ENCODE measurements at regions not wholly inside any gene's neighbourhood (a gene's known extent, or its start where the extent isn't known, plus 50 kb on each side); places are given as distances from the start of the nearest gene placed in this dataset.

- DNase-seq, result no peak
These were observed 72.9 kb upstream of the C14orf180 start for GRCh38 chr14:104506461-104507253.

- DNase-seq, result no peak
These were observed 72.1 kb upstream of the C14orf180 start for GRCh38 chr14:104507443-104507842.

- DNase-seq, result no peak
These were observed 69.9 kb upstream of the C14orf180 start for GRCh38 chr14:104509673-104510072.

DNA sequence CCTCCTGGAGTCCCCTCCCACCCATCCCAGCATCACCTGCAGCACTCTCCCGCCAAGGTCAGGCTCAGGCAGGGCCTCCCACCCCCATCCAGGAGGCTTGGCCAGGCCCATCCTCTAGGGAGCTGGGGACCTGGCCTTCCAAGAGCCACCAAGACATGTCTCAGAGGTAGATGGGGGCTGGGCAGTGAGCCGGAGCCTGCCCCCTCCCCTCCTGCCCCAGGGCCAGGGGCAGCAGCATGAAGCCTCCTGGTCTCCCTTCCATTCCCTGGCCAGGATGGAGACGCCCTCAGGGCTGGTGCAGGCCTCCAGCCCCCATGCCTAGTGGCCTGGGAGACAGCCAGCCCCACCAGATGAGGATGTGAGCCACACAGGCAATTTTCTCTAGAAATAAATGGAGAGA is 69.3 kb upstream of the C14orf180 start:
- no peak for DNase-seq

- DNase-seq, result no peak
These were observed 68.6 kb upstream of the C14orf180 start for GRCh38 chr14:104510794-104511611.

GRCh38 chr14:104512061-104512460 is 67.5 kb upstream of the C14orf180 start:
- no peak for DNase-seq

GRCh38 chr14:104512771-104513640 is 66.6 kb upstream of the C14orf180 start:
- no peak for DNase-seq

DNA sequence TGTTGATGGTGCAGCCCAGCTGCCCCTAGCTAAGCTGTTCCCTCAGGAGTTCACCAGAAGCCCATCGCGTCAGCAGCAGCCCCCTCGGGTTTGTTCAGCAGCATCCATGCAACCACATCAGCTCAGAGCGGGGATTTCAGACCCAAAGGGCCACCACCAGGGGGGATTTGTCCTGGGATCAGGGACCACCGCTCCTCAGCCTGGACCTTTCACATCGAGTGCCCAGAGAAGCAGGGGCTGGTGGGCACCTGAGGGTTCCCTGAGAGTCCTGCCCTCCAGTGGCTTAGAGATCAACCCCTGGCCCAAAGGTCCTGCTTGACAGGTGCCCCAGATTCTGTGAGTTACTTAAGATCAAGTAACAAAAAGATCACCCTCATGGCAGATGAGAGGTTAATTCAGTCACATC is 65.9 kb upstream of the C14orf180 start:
- DNase-seq, result no peak

DNA sequence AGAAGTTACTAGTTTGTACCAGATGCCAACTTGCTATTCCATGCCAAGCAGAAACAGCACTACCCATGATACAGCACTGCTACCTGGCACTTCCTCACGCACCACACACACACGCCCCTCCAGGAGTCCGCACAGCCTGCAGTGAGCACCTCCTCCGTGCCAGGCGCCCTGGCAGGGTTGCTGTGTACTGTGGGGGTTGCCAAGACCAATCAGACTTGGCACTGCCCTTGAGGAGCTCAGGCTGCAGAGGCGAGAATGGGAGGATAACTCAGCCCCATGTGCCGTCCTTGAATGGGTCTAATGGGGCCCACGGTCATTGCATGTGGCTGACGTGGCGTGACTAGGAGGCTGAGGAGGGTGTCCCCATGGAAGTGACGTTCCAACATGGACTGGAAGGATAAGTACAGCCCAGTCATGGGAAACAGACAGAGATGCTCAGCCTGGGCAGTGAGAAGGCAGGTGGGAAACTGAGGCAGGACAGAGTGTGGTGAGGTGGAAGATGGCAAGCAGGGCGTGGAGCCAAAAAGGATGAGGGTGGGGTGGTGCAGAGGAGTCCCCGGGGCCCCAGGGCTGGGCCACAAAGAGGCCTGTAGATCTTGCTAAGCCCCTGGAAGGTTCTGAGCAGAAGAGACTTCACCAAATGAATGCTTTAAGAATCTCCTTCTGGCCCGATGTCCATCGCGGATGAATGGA is 65.3 kb upstream of the C14orf180 start:
- no peak for DNase-seq

DNA sequence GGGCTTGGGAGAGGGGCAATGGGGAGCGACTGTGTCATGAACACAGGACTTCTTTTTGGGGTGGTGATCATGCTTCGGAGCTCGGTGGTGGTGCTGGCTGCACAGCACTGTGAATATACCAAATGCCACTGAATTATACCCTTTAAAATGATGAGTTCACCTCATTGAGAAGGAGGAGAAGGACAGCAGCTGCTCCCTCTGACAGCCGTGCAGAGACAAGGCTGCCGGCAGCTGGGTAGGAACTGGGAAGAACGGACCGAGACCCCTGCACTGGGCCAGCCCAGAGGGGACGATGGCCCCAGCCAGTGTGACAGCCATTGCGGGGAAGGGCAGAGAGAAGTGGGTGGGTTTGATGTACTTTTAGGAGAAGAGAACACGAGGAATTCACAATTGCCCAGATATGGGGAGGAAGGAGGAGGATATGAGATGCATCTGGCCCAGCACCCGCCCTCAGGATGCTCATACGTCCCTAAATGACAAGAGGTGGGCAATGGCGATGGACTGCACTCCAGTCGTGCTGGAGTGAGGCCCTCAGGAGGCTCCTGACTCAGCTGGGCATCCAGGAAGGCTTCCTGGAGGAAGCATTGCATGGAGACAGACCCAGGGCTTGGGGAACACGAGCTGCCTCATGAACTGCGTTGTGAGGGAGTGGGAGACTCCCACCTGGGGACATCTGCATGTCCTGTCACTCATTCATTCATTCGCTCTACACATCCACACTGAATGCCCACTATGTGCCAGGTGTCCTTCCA is 64.3 kb upstream of the C14orf180 start:
- DNase-seq, result no peak

DNA sequence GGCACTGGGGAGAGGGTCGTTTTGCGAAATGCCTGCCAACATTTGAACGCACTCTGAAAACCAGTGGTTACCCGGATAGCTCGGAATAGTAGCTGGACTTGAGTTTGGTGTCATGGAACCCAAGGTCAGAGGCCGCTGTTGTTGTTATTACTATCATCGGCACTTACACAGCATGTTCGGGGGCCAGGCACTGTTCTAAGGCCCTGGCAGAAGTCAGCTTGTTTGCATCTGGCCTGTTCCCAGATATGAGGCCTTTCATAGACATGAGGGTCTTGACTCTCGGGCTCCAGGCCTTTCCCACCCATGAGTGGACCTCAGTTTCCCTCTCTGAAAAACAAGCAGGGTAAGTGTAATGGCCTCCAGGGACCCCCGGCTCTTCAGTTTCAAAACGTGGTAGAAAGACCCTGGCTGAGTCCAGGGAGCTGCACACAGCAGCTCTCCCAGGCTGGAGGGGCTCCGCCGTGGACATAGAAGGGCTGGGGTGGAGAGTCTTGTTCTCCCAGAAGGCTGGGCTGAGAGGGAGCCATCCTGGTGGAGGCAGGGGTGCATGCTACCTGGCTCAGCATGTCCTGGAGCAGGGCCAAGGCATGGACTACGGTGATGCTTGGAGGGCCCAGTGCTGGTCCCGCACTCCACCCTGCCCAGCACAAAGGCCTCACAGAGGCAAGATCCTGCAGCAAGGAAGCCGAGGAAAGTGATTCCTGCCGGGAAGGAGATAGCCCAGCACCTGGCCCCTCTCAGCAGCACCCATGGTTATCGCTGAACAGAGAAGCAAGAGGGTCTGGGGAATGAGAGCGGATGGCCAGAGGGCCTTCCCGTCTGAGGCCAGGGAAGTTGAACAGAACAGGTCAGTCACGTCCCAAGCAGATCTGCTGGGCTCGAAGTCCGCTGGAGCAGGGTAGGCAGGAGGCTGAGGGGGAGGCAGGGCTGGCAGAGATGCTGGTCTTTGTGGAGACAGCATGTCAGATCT is 63.5 kb upstream of the C14orf180 start:
- no peak for DNase-seq

DNA sequence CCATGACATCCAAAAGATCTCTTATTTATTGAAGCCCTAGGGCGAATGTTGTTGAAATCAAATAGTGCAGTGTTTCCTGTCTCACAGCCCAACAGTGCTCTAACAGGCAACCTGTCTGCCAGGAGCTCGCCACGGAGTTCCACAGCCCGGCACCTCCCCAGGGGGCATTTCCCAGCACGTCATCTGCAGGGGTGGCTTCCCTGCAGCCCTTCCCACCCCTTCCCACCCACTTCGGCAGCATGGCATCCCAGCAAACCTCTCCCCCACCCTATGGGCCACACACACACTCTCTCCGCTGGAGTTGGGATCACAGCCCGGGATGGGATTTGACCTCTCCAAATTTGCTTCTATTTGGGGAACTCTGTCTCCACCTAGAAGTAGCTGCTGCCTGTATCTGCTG is 62.7 kb upstream of the C14orf180 start:
- DNase-seq, result no peak

DNA sequence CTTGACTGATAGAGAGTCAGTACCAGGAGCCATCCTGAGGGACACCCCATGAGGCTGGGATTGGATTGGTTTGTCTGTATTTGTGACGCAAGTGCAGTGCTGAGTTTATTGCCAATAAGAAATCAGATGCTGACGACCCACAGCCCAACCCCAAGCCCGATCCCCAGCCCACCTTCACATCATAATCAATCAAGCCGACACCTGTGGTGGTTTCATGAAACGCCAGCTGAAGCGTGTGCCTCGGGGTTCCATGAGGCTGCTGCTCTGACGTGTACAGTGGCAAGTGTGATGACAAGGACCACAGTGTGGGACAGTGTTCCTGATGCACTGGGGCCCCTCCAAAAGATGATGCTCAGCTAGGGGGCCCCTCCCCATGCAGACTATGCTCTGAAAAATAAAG is 62.1 kb upstream of the C14orf180 start:
- DNase-seq, result no peak

- no peak for DNase-seq
These were observed 61.7 kb upstream of the C14orf180 start for GRCh38 chr14:104517867-104518266.

GRCh38 chr14:104518659-104519350 is 60.8 kb upstream of the C14orf180 start:
- no peak for DNase-seq

- DNase-seq, result no peak
These were observed 59.8 kb upstream of the C14orf180 start for GRCh38 chr14:104519721-104520120.

GRCh38 chr14:104520620-104521410 is 58.7 kb upstream of the C14orf180 start:
- no peak for DNase-seq

GRCh38 chr14:104521816-104522745 is 57.5 kb upstream of the C14orf180 start:
- no peak for DNase-seq
